Natural killer cell (primary cell): ENCODE measurements at regions not wholly inside any gene's neighbourhood (a gene's known extent, or its start where the extent isn't known, plus 50 kb on each side); places are given as distances from the start of the nearest gene placed in this dataset.

ENCODE experiments used
- ATAC-seq, 3 donors: fragments of 150-1000 bp in 2 of 3; fragments of 200-7000 bp in 1 of 3; cut with Tn5 transposase; 1 replicate in 1 of 3; 2 replicates in 2 of 3; pipeline ENCODE4 v1.10.0; 2021; ENCODE audit warnings: mild to moderate bottlenecking in 2 of 3, moderate library complexity in 2 of 3
- DNase-seq, 2 donors: peaks; one replicate each; pipeline versions ENCODE4 v3.0.0 to v3.0.0-alpha.2; 2013 to 2021; ENCODE audit warnings: mixed read lengths in 1 of 2
- H3K27ac ChIP-seq: one replicate; pipeline ENCODE4 v1.5.1; 2013; ENCODE audit warnings: mild to moderate bottlenecking, low read length
- H3K27me3 ChIP-seq: one replicate; pipeline ENCODE4 v1.6.1; 2013; ENCODE audit warnings: low read length; ENCODE audit not compliant: control insufficient read depth, insufficient read depth
- H3K36me3 ChIP-seq: one replicate; pipeline ENCODE4 v1.6.1; 2013; ENCODE audit warnings: low read length; ENCODE audit not compliant: control insufficient read depth, insufficient read depth
- H3K4me1 ChIP-seq: one replicate; pipeline ENCODE4 v1.6.1; 2013; ENCODE audit warnings: low read length; ENCODE audit not compliant: control insufficient read depth, insufficient read depth
- H3K4me3 ChIP-seq: one replicate; pipeline ENCODE4 v1.5.1; 2013; ENCODE audit warnings: low read length
- H3K9me3 ChIP-seq: one replicate; pipeline ENCODE4 v1.6.1; 2013; ENCODE audit warnings: low read length; ENCODE audit not compliant: control insufficient read depth, insufficient read depth
- H3K27ac Mint-ChIP-seq, 2 donors: one replicate each; pipeline ENCODE4 v1.8.0; 2022; ENCODE audit warnings: mild to moderate bottlenecking in 2 of 2, mixed read lengths in 2 of 2, moderate library complexity in 1 of 2
- H3K27me3 Mint-ChIP-seq, 2 donors: one replicate each; pipeline ENCODE4 v1.8.0; 2022; ENCODE audit warnings: low read depth in 2 of 2, mixed read lengths in 2 of 2
- H3K36me3 Mint-ChIP-seq: one replicate; pipeline ENCODE4 v1.8.0; 2022; ENCODE audit warnings: mixed read lengths
- H3K4me1 Mint-ChIP-seq, 2 donors: one replicate each; pipeline ENCODE4 v1.8.0; 2022; ENCODE audit warnings: mixed read lengths in 2 of 2
- H3K4me3 Mint-ChIP-seq: one replicate; pipeline ENCODE4 v1.8.0; 2022; ENCODE audit warnings: mild to moderate bottlenecking, moderate library complexity, mixed read lengths
- H3K9me3 Mint-ChIP-seq, 2 donors: one replicate each; pipeline ENCODE4 v1.8.0; 2022; ENCODE audit warnings: mixed read lengths in 2 of 2
- WGBS: methylation state at CpG from one replicate; pipeline ENCODE4 v1.1.7; 2013; ENCODE audit warnings: missing lambda C conversion rate; ENCODE audit not compliant: insufficient coverage; 5-methylcytosine and 5-hydroxymethylcytosine counted together
- intact Hi-C: fragments of 100-400 bp; cut with micrococcal nuclease; formaldehyde crosslinking; loops from one replicate; pipeline ENCODE4 v1.14.2; 2022
- TF ChIP-seq, protein P1 (sequence below): fragments of 200-600 bp; IDR thresholded peaks from one replicate; pipeline ENCODE4 v1.8.0; 2022; ENCODE audit warnings: antibody characterized with exemption

DNA sequence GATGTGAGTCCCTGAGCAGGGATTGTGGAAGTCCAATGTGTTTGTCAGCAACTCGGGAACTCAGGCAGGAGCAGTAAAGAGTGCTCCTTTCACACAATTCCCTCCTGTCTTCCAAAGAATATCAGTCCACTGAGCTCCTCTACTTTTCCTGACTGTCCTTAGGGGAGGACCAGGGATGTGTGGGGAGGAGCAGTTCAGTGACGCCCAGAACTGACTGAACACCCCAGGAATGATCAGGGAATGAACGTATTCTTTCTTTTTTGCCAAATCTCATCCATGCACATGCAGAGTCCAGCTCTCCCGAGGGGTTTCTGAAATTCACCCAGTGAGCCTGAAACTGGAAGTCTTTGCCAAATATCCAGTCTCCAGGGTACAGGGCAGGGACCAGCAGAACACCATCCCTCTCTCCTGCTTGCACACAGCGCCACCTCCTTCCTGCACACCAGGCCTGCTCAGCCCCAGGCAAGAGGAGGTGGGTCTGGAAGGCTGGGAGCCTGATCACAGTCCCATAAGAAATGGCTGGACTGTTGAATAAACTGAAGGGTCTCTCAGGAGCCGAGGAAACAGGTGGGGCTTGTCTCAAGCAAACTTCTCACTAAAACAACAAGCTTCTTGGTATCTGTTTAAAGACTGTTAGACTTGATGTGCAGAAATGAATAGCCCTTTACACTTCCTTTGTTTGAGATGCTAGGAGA lies 294.7 kb downstream of the C7orf25 start:
- Mint-ChIP-seq H3K9me3 (no peaks in the 10 kb centered on the region), H3K4me3 (no peak overlapping the region), H3K4me1 (no peaks in the 10 kb centered on the region), H3K27ac (no peak overlapping the region), H3K36me3 (no peaks in the 10 kb centered on the region), H3K27me3 (peaks cover 0 to 7% of the 10 kb centered on the region in 2 donors)
- TF ChIP-seq, protein P1, sequence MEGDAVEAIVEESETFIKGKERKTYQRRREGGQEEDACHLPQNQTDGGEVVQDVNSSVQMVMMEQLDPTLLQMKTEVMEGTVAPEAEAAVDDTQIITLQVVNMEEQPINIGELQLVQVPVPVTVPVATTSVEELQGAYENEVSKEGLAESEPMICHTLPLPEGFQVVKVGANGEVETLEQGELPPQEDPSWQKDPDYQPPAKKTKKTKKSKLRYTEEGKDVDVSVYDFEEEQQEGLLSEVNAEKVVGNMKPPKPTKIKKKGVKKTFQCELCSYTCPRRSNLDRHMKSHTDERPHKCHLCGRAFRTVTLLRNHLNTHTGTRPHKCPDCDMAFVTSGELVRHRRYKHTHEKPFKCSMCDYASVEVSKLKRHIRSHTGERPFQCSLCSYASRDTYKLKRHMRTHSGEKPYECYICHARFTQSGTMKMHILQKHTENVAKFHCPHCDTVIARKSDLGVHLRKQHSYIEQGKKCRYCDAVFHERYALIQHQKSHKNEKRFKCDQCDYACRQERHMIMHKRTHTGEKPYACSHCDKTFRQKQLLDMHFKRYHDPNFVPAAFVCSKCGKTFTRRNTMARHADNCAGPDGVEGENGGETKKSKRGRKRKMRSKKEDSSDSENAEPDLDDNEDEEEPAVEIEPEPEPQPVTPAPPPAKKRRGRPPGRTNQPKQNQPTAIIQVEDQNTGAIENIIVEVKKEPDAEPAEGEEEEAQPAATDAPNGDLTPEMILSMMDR = no peak
- Histone ChIP-seq H3K27ac (no peak overlapping the region), H3K36me3 (no peaks in the 10 kb centered on the region), H3K9me3 (no peaks in the 10 kb centered on the region), H3K27me3 (no peaks in the 10 kb centered on the region), H3K4me1 (no peaks in the 10 kb centered on the region), H3K4me3 (no peak overlapping the region)
- ATAC-seq (no peak), DNase-seq (no peak)
- intact Hi-C loops = no loop called here
- WGBS = 87% methylated on average over 5 of the region's 6 CpGs

DNA sequence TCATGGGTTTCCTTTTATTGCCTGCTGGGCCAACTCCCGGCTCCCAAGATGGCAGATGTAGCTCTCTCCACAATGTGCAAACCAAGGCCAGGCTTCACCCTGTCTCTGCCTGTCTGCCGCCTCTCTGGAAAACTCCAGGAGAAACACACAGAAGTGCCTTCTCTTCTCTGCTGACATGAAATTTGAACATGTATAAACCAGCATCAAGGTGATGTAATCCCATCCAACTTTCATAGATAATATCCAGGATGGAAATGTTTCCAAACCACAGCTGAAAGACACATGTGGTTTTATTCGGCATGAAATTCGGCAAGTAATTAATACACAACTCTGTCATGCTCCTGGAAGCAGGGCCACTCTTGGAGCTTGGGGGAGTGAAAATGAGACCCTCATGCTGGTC lies 297.2 kb downstream of the C7orf25 start:
- no peak for ATAC-seq
- no peaks in the 10 kb centered on the region for H3K4me1 Mint-ChIP-seq

DNA sequence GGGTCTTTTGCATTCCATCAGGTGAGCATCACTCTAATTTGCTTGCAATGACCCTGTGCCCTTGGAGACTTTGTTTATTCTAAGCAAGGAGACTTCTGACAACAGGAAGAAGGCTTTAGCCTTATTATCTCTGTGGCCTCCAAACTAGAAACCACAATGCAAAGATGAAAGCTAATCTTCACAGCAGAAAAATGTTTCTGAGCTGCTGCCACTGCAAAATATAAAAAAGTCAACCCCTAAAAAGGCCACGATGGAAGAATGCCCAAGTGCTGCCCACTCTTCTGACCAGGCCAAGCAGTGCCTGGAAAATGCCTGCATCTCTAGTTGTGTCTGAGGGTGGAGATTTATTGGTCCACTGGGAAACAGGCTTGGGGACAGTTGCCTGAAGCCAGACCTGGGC lies 299.9 kb downstream of the C7orf25 start:
- Histone ChIP-seq H3K27me3 (no peaks in the 10 kb centered on the region), H3K36me3 (no peaks in the 10 kb centered on the region), H3K4me3 (no peak overlapping the region), H3K27ac (no peak overlapping the region), H3K4me1 (no peaks in the 10 kb centered on the region), H3K9me3 (no peaks in the 10 kb centered on the region)
- Mint-ChIP-seq H3K9me3 (no peaks in the 10 kb centered on the region), H3K36me3 (no peaks in the 10 kb centered on the region), H3K4me1 (no peaks in the 10 kb centered on the region), H3K27ac (no peak overlapping the region), H3K4me3 (no peak overlapping the region), H3K27me3 (peaks cover 0 to 7% of the 10 kb centered on the region in 2 donors)
- DNase-seq (no peak), ATAC-seq (no peak)
- WGBS = 17% methylated on average over 1 of the region's 1 CpG
- TF ChIP-seq, protein P1 = no peak
- intact Hi-C loops = no loop called here

More for the DNA sequence above, 297.2 kb downstream of the C7orf25 start:
- Histone ChIP-seq H3K4me1 (no peaks in the 10 kb centered on the region), H3K27ac (no peak overlapping the region), H3K4me3 (no peak overlapping the region), H3K27me3 (no peaks in the 10 kb centered on the region), H3K9me3 (no peaks in the 10 kb centered on the region), H3K36me3 (no peaks in the 10 kb centered on the region)
- Mint-ChIP-seq H3K9me3 (no peaks in the 10 kb centered on the region), H3K27ac (no peak overlapping the region), H3K4me3 (no peak overlapping the region), H3K36me3 (no peaks in the 10 kb centered on the region), H3K27me3 (peaks cover 0 to 8% of the 10 kb centered on the region in 2 donors)
- TF ChIP-seq, protein P1 = no peak
- WGBS = 84% methylated on average over 4 of the region's 4 CpGs
- DNase-seq = no peak
- intact Hi-C loops = no loop called here
